ENCODE measurements at regions not wholly inside any gene's neighbourhood (a gene's known extent, or its start where the extent isn't known, plus 50 kb on each side); places are given as distances from the start of the nearest gene placed in this dataset.

DNA sequence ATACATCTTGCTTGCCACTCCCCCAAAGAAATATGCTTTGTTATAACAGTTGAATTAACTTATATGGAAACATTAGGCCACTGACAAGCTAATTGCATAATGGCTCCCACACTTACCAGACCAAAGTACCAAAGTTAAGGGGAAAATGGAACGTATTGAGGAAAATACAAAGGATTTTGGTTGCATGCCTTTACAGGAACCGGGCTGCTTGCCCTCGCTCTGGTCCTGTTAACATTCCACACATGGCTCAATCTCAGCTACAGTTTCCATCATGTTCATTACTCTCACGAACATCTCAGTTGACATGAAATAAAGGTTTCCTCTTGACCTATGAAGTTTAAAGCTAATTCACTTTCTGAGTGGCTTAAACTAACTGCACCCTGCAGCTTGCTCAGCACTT is 220.7 kb upstream of the RXFP2 start:
- TF ChIP-seq, protein P1, sequence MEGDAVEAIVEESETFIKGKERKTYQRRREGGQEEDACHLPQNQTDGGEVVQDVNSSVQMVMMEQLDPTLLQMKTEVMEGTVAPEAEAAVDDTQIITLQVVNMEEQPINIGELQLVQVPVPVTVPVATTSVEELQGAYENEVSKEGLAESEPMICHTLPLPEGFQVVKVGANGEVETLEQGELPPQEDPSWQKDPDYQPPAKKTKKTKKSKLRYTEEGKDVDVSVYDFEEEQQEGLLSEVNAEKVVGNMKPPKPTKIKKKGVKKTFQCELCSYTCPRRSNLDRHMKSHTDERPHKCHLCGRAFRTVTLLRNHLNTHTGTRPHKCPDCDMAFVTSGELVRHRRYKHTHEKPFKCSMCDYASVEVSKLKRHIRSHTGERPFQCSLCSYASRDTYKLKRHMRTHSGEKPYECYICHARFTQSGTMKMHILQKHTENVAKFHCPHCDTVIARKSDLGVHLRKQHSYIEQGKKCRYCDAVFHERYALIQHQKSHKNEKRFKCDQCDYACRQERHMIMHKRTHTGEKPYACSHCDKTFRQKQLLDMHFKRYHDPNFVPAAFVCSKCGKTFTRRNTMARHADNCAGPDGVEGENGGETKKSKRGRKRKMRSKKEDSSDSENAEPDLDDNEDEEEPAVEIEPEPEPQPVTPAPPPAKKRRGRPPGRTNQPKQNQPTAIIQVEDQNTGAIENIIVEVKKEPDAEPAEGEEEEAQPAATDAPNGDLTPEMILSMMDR (IDR thresholded peaks at IDR 0.05; ENCODE audit: low read depth, low read length, missing input control): no peak
- TF ChIP-seq HNF4G (IDR thresholded peaks at IDR 0.05): no peak
- no peak for TF ChIP-seq RAD21 (IDR thresholded peaks at IDR 0.05)
- TF ChIP-seq, protein P2, sequence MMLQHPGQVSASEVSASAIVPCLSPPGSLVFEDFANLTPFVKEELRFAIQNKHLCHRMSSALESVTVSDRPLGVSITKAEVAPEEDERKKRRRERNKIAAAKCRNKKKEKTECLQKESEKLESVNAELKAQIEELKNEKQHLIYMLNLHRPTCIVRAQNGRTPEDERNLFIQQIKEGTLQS (IDR thresholded peaks at IDR 0.05): no peak
- no peak for TF ChIP-seq TAF1 (conservative IDR thresholded peaks at IDR 0.05)
- TF ChIP-seq, protein P3, sequence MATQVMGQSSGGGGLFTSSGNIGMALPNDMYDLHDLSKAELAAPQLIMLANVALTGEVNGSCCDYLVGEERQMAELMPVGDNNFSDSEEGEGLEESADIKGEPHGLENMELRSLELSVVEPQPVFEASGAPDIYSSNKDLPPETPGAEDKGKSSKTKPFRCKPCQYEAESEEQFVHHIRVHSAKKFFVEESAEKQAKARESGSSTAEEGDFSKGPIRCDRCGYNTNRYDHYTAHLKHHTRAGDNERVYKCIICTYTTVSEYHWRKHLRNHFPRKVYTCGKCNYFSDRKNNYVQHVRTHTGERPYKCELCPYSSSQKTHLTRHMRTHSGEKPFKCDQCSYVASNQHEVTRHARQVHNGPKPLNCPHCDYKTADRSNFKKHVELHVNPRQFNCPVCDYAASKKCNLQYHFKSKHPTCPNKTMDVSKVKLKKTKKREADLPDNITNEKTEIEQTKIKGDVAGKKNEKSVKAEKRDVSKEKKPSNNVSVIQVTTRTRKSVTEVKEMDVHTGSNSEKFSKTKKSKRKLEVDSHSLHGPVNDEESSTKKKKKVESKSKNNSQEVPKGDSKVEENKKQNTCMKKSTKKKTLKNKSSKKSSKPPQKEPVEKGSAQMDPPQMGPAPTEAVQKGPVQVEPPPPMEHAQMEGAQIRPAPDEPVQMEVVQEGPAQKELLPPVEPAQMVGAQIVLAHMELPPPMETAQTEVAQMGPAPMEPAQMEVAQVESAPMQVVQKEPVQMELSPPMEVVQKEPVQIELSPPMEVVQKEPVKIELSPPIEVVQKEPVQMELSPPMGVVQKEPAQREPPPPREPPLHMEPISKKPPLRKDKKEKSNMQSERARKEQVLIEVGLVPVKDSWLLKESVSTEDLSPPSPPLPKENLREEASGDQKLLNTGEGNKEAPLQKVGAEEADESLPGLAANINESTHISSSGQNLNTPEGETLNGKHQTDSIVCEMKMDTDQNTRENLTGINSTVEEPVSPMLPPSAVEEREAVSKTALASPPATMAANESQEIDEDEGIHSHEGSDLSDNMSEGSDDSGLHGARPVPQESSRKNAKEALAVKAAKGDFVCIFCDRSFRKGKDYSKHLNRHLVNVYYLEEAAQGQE (IDR thresholded peaks at IDR 0.05): no peak
- TF ChIP-seq, protein P4, sequence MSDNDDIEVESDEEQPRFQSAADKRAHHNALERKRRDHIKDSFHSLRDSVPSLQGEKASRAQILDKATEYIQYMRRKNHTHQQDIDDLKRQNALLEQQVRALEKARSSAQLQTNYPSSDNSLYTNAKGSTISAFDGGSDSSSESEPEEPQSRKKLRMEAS (IDR thresholded peaks at IDR 0.05): no peak
- TF ChIP-seq EGR1 (IDR thresholded peaks at IDR 0.05; ENCODE audit: low read depth in 2 of 2): no peak
- no peak for TF ChIP-seq GABPA (IDR thresholded peaks at IDR 0.05 in 1 of 2, conservative IDR thresholded peaks at IDR 0.05 in 1 of 2)
- TF ChIP-seq JUND (IDR thresholded peaks at IDR 0.05): no peak
- TF ChIP-seq RXRA (IDR thresholded peaks at IDR 0.05): no peak
- TF ChIP-seq YY1 (IDR thresholded peaks at IDR 0.05): no peak
- TF ChIP-seq, protein P5, sequence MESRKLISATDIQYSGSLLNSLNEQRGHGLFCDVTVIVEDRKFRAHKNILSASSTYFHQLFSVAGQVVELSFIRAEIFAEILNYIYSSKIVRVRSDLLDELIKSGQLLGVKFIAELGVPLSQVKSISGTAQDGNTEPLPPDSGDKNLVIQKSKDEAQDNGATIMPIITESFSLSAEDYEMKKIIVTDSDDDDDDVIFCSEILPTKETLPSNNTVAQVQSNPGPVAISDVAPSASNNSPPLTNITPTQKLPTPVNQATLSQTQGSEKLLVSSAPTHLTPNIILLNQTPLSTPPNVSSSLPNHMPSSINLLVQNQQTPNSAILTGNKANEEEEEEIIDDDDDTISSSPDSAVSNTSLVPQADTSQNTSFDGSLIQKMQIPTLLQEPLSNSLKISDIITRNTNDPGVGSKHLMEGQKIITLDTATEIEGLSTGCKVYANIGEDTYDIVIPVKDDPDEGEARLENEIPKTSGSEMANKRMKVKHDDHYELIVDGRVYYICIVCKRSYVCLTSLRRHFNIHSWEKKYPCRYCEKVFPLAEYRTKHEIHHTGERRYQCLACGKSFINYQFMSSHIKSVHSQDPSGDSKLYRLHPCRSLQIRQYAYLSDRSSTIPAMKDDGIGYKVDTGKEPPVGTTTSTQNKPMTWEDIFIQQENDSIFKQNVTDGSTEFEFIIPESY (IDR thresholded peaks at IDR 0.05): no peak
- TF ChIP-seq FOXA1 (IDR thresholded peaks at IDR 0.05): no peak
